ENCODE measurements at regions not wholly inside any gene's neighbourhood (a gene's known extent, or its start where the extent isn't known, plus 50 kb on each side); places are given as distances from the start of the nearest gene placed in this dataset.
A peak's percentile ranks its signal among the peaks of the same experiment; 100 is the strongest.
"Not testable (repeated sequence)": the region's sequence is repeated elsewhere in the genome, so short reads cannot be mapped to it uniquely, and the experiment has no call there.

DNA sequence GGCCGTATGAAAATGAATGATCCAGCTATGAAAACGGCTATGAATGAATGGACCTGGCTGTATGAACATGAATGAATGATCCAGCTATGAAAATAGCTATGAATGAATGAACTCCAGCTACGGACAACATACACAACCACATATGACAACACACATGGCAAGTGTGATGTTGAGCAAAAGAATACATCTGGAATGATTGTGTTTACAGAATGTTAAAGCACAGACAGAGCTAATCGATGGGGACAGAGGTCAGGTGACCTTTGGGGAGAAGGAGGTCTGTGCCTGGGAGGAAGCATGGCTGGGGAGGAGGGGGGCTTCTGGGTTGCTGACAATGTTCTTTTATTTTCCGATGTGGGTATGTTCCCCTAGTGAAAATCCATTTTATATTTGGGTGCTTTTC lies 174.0 kb upstream of the WSCD1 start:
- POLR2A ChIA-PET = no interaction called here
- Mint-ChIP-seq H3K4me3 (no peak overlapping the region), H3K27me3 (peaks cover 15% of the 10 kb centered on the region), H3K27ac (no peak overlapping the region), H3K36me3 (no peaks in the 10 kb centered on the region), H3K4me1 (peaks cover 8% of the 10 kb centered on the region), H3K9me3 (no peaks in the 10 kb centered on the region)
- ATAC-seq (ENCODE audit: low read depth) (no peak), DNase-seq (no peak)

DNA sequence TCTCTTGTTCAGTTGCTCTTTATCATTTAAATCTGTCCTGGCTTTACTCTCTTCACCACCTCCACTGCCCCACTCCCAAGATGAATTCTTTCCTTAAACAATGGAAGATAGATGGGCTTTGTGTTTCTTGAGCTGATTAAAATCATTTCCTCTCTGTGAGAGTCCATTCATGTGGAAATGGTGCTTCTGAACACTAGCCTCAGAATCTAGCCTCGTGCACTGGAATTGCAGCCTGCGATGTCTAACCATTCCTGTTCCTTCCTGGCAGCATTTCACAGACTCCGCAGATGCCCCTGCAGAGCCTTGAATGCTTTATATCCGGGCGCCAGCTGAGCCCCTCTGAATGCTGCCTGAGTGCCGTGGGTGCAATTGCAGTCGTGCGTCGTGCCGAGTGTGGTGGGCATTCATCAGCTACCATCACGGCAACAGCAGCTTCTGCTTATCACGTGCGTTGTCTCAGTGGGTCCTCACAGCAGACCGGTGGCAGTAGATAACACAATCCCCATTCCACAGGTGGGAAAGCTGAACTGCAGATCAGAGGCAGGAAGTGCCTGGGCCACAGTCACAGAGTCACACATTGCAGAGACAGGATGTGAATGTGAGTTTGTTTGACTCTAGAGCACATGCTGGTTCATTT lies 172.8 kb upstream of the WSCD1 start:
- ATAC-seq (ENCODE audit: low read depth) = no peak
- POLR2A ChIA-PET = no interaction called here
- peak overlapping the region; percentile 5 for H3K4me3 Mint-ChIP-seq

DNA sequence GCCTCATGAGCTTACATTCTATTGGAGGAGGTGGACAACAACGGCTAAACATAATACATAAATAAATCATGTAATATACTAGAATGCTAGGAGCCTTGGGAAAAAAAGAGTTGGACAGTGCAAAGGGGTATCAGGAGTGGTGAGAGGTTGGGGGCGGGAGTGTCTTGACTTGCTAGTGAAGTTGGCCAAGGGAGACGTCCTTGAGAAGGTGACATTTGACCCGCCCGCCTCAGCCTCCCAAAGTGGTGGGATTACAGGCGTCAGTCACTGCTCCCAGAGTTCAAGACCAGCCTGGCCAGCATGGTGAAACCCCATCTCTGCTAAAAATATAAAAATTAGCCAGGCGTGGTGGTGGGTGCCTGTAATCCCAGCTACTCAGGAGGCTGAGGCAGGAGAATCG lies 172.2 kb upstream of the WSCD1 start:
- H3K4me3 Mint-ChIP-seq; H3K4me1 Mint-ChIP-seq; H3K27me3 Mint-ChIP-seq; DNase-seq; ATAC-seq (ENCODE audit: low read depth); POLR2A ChIA-PET; H3K27ac Mint-ChIP-seq; H3K36me3 Mint-ChIP-seq; H3K9me3 Mint-ChIP-seq: not testable (repeated sequence)

More for the DNA sequence above, 172.8 kb upstream of the WSCD1 start:
- no peak for DNase-seq
- Mint-ChIP-seq H3K27ac (no peak overlapping the region), H3K36me3 (no peaks in the 10 kb centered on the region), H3K4me1 (peaks cover 8% of the 10 kb centered on the region), H3K9me3 (no peaks in the 10 kb centered on the region), H3K27me3 (peaks cover 8% of the 10 kb centered on the region)

DNA sequence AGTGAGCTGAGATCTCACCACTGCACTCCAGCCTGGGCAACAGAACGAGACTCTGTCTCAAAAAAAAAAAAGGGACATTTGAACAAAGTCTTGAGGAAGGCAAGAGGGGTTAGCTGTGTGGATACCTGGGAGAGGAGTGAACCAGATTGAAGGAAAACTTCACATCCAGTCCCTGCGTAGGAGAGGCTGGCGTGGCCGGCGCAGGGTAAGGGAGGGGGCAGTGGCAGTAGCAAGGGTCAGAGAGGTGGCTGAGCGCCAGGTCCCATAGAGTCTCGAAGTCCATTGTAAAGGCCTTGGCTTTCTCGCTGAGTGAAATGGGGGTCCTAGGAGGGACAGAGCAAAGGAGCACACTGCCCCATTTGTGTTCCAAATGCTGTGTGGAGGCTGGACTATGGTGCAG lies 171.8 kb upstream of the WSCD1 start:
- DNase-seq = no peak
- Mint-ChIP-seq H3K27me3 (peaks cover 5% of the 10 kb centered on the region), H3K4me3 (no peak overlapping the region), H3K36me3 (no peaks in the 10 kb centered on the region), H3K9me3 (no peaks in the 10 kb centered on the region), H3K4me1 (peaks cover 8% of the 10 kb centered on the region), H3K27ac (no peak overlapping the region)
- POLR2A ChIA-PET = no interaction called here
- no peak for ATAC-seq (ENCODE audit: low read depth)

DNA sequence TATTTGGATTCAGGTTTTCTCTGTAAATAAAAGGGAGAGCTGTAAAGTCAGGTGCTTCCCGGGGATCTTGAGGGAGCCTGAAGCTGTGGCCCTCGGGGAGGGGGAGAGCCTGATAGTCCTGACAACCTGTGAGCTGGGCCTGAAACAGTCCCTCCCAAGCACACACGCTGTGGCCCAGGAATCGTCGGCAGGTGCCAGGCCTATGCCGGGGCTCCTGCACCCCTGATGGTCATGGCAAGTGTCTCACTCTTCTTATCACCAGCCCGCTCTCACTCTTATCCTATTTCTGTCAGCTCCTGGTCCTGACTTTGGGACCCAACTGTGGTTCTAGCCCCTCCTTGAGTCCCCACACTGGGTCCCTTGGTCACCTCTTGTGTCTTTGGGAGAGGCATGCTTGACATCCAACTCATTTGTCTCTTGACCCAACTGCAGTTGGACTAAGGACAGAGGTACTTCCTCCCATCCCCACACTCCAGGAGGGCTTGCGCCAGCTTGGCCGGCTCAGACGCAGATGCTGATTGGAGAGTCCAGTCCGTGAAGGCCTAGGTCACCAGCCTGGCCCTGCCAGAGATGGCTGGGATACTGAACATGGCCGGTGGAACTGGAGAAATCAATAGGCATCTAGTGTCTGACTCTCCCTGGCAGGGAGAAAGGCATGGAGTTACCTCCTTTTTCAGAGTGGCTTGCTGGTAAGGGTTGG lies 170.5 kb upstream of the WSCD1 start:
- Mint-ChIP-seq H3K9me3 (no peaks in the 10 kb centered on the region), H3K27ac (no peak overlapping the region), H3K27me3 (peaks cover 4% of the 10 kb centered on the region), H3K36me3 (peaks cover 1% of the 10 kb centered on the region), H3K4me1 (peaks cover 7% of the 10 kb centered on the region), H3K4me3 (no peak overlapping the region)
- ATAC-seq (ENCODE audit: low read depth) (no peak), DNase-seq (no peak)
- POLR2A ChIA-PET = no interaction called here

DNA sequence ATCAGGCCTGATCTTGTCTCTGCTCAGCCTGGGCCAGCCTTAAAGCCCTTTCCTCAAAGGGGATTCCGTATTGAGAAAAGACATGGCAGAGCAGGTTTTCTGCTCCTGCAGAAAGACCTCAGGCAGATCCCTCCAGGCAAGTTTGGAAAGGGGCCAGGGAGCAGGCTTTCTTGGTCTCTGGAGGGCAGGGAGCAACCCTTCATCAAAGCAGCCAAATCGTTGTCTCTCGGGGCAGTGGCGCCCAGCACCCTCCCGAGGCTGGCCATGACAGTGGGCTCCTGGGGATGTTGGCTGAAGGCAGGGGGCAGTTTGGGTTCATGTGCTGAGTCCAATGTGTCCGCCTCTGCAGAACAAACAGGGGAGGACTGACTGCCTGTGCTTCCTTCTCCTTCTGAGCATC lies 168.4 kb upstream of the WSCD1 start:
- Mint-ChIP-seq H3K27me3 (peaks cover 2% of the 10 kb centered on the region), H3K4me3 (no peak overlapping the region), H3K9me3 (no peaks in the 10 kb centered on the region), H3K27ac (no peak overlapping the region), H3K36me3 (peaks cover 1% of the 10 kb centered on the region), H3K4me1 (peaks cover 7% of the 10 kb centered on the region)
- POLR2A ChIA-PET = no interaction called here
- ATAC-seq (ENCODE audit: low read depth) (no peak), DNase-seq (no peak)

DNA sequence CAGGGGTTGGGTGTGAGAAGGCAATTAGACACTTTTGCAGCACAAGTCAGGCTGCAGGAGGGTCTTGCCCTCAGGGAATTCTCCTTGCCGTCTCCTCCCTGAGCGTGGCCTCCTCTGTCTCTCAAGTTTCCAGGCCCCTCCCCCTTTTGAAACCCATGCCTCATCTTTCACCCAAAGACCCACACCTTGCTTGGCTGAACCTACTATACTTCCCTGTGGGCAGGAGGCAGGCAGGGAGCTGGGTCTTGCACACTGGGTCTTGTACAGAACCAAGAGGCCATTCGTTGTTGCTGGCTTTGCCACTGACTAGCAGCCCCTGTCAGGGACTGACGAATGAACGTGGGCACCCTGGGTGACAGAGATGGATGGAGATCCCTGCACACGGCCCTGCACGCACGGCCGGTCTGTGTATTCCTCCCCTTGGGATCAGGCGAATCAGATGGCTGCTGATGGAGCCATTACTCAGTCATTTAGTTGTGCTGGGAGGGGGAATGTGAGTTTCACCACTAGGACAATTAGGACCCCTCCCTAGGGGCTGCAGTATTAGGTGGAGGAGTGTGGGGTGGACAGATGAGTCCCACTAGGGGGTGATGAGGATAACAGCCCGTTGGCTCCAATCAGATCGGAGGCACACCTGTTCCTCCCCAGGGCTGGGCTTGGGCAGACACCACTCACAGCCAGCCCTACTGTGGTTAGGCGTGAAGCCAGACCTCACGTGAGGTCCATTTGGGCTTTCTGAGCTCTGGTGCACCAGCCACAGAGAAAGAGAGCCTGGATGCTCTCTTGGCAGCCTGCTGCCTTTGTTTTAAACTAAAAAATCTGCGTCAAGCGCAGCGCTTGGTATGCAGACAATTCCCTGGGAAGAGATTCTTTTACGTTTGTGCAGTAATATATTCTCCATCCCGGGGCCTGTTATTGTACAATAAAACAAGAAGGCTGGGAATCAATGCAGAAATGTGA lies 167.7 kb upstream of the WSCD1 start:
- peaks cover 4% of the 10 kb centered on the region for H3K4me1 Mint-ChIP-seq
- H3K36me3 Mint-ChIP-seq = peaks cover 1% of the 10 kb centered on the region
- POLR2A ChIA-PET = no interaction called here
- no peaks in the 10 kb centered on the region for H3K9me3 Mint-ChIP-seq
- no peak overlapping the region for H3K4me3 Mint-ChIP-seq
- H3K27me3 Mint-ChIP-seq = peaks cover 2% of the 10 kb centered on the region
- peak overlapping the region; percentile 54 for H3K27ac Mint-ChIP-seq
- no peak for ATAC-seq (ENCODE audit: low read depth)
- no peak for DNase-seq

DNA sequence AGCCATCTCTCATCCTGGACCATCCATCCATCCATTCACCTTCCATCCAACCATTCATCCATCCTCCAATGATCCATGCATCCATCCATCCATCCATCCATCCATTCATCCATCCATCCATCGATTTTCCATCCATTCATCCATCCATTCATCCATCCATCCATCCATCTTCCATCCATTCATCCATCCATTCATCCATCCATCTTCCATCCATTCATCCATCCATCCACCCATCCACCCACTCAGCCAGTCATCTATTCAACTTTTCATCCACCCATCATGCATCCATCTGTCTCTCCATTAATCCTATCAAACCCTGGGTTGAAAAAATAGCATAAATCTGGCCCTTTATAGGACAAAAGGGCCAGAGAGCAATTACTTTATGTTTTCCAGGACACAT lies 158.3 kb upstream of the WSCD1 start:
- H3K9me3 Mint-ChIP-seq = peaks cover 1% of the 10 kb centered on the region
- H3K27ac Mint-ChIP-seq = no peak overlapping the region
- POLR2A ChIA-PET = no interaction called here
- H3K27me3 Mint-ChIP-seq = peaks cover 2% of the 10 kb centered on the region
- no peaks in the 10 kb centered on the region for H3K4me1 Mint-ChIP-seq
- ATAC-seq (ENCODE audit: low read depth) = no peak
- no peak for DNase-seq
- no peak overlapping the region for H3K4me3 Mint-ChIP-seq
- no peaks in the 10 kb centered on the region for H3K36me3 Mint-ChIP-seq

DNA sequence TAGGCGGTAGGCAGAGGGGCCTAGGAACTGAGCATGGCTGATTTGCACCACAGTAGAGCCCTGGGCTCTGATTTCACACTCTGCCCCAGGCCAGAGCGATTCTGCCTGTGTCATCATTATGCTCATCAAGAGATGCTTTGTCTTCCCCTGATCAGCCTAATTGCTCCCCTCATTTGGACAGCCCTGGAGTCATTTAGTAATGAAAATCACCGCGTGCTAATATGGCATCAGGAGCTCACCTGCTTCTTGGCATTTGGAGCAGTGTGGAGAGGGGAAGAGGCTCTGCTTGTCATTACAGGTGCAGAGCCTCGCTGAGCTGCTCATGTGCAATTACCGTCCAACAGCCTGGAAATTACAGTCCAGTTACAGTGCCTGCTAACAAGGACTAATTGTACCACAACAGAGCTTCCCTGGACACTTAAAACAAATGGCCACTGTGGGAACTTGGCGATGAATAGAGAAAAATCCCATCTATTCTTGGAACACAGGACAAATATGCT lies 157.1 kb upstream of the WSCD1 start:
- POLR2A ChIA-PET = no interaction called here
- ATAC-seq (ENCODE audit: low read depth) (no peak), DNase-seq (no peak)
- Mint-ChIP-seq H3K4me1 (no peaks in the 10 kb centered on the region), H3K4me3 (no peak overlapping the region), H3K27ac (no peak overlapping the region), H3K36me3 (no peaks in the 10 kb centered on the region), H3K27me3 (peaks cover 2% of the 10 kb centered on the region), H3K9me3 (peaks cover 1% of the 10 kb centered on the region)

DNA sequence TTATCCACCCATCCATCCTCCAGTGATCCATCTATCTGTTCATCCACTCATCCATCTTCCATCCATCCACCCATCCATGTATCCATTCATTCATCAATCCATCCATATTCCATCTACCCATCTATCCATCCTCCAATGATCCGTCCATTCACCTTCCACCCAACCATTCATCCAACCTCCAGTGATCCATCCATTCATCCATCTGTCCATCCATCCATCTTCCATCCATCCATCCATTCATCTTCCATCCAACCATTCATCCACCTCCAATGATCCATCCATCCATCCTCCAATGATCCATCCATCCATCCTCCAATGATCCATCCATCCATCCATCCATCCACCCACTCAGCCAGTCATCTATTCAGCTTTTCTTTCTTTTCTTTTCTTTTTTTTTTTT lies 156.5 kb upstream of the WSCD1 start:
- POLR2A ChIA-PET = no interaction called here
- Mint-ChIP-seq H3K36me3 (no peaks in the 10 kb centered on the region), H3K27me3 (peaks cover 2% of the 10 kb centered on the region), H3K27ac (no peak overlapping the region), H3K4me3 (no peak overlapping the region), H3K9me3 (peaks cover 1% of the 10 kb centered on the region), H3K4me1 (no peaks in the 10 kb centered on the region)
- no peak for DNase-seq
- no peak for ATAC-seq (ENCODE audit: low read depth)

DNA sequence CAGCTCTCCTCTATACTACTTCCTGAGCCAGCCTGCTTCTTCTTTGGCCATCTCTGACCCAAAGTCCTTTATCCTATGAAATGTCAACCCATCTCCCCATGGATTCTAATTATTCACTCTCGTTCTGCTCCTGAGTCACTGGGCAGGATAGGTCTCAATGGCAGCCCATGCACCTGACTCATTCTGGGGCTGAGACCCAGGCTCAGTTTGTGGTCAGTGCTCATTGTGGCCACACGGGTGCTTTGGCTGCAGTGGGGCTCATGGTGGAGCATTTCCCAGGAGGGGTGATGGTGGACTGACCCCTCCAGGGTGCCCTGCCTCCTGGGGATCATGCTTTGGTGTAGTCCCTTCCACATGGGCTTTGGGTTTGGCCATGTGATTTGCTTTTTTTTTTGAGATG lies 154.8 kb upstream of the WSCD1 start:
- Mint-ChIP-seq H3K36me3 (no peaks in the 10 kb centered on the region), H3K27ac (no peak overlapping the region), H3K4me1 (no peaks in the 10 kb centered on the region), H3K27me3 (peaks cover 2% of the 10 kb centered on the region), H3K4me3 (no peak overlapping the region), H3K9me3 (no peaks in the 10 kb centered on the region)
- ATAC-seq (ENCODE audit: low read depth) (no peak), DNase-seq (no peak)
- POLR2A ChIA-PET = no interaction called here

DNA sequence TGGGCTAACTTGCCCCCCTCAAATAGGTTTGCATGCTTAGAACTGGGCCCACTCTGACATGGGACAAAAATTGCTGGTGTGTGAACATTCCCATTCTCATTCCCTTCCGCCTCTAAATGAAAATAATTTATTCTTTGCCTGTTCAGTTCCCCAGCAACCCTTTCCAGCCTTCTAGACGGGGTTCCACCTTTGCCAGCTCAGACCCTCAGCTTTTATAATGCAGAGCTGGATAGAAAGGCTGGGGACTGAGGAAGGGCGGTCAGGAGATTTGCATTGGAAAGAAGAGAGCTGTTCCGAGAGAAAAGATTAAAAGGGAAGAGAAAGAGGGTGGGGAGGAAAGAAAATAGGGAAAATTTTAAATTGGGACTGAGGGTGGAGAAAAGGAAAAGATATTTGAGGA lies 151.1 kb upstream of the WSCD1 start:
- Mint-ChIP-seq H3K27me3 (peaks cover 5% of the 10 kb centered on the region), H3K27ac (no peak overlapping the region), H3K4me3 (no peak overlapping the region), H3K9me3 (no peaks in the 10 kb centered on the region), H3K4me1 (no peaks in the 10 kb centered on the region), H3K36me3 (no peaks in the 10 kb centered on the region)
- POLR2A ChIA-PET = no interaction called here
- DNase-seq (no peak), ATAC-seq (ENCODE audit: low read depth) (no peak)

DNA sequence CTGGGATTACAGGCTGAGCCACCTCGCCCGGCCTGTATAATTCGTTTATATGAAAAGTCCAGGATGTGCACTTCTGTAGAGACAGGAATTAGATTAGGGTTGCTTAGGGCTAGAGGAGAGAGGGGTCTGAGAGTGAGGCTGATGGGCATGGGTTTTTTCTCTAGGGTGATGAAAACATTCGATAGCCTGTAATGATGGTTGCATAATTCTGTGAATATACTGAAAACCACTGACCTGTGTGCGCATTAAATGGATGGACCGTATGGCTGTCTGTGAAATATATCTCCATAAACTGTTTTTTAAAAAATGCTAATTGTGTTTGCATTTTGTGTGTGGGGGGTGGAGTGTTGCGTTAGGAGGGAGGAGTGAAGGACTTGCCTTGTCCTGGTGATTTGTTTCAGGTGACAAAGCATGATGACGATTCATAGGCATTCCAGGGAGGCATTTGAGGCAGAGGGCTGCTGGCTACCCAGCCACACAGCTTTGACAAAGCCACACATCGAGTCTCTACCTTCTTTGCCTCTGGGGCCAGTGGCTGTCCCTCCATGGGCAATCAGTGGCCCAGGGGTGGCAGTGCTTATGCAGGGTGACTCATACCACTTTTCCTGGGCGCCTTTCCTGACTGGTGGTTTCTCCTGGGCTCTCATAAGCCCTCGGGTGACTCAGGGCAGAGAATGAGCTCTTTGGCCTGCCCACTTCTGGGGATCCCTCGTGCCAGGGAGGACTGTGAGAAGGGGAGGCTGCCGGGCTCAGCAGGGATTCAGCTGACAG lies 148.5 kb upstream of the WSCD1 start:
- no peaks in the 10 kb centered on the region for H3K4me1 Mint-ChIP-seq
- POLR2A ChIA-PET = no interaction called here
- no peaks in the 10 kb centered on the region for H3K36me3 Mint-ChIP-seq
- peaks cover 4% of the 10 kb centered on the region for H3K27me3 Mint-ChIP-seq
- no peak overlapping the region for H3K27ac Mint-ChIP-seq
- ATAC-seq (ENCODE audit: low read depth) = no peak
- no peak for DNase-seq
- H3K9me3 Mint-ChIP-seq = no peaks in the 10 kb centered on the region
- H3K4me3 Mint-ChIP-seq = no peak overlapping the region

Measured in activated naive CD8-positive, alpha-beta T cell treated with anti-CD3 and anti-CD28 coated beads, Interleukin-2, amount 10 ng/mL, durations not matched to agents 7 days and 5 days (primary cell).